C4-2B (cell line): ENCODE measurements at regions not wholly inside any gene's neighbourhood (a gene's known extent, or its start where the extent isn't known, plus 50 kb on each side); places are given as distances from the start of the nearest gene placed in this dataset.

Experiments
- ZFX ChIP-seq: fragments of 450-650 bp; IDR thresholded peaks from 2 replicates; pipeline ENCODE4 v1.6.1; 2017
- TF ChIP-seq, protein P1 (sequence below): fragments of 450-650 bp; conservative IDR thresholded peaks from 2 replicates; pipeline ENCODE4 v1.5.1; 2017; ENCODE audit warnings: mild to moderate bottlenecking

DNA sequence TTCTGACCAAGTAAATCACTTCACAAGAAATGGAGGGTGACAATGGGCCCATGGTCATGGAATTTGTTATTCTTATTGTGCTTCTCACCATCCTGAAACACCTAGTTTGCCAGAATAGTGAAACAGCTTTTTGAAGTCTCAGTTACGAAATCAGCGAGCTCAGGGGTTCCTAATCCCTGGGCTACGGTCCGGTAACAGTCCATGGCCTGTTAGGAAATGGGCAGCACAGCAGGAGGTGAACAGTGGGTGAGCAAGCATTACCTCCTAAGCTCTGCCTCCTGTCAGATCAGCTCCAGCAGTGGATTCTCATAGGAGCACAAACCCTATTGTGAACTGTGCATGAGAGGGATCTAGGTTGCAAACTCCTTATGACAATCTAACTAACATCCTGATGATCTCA, 1356.3 kb downstream of the KCNT2 start:
- TF ChIP-seq, protein P1, sequence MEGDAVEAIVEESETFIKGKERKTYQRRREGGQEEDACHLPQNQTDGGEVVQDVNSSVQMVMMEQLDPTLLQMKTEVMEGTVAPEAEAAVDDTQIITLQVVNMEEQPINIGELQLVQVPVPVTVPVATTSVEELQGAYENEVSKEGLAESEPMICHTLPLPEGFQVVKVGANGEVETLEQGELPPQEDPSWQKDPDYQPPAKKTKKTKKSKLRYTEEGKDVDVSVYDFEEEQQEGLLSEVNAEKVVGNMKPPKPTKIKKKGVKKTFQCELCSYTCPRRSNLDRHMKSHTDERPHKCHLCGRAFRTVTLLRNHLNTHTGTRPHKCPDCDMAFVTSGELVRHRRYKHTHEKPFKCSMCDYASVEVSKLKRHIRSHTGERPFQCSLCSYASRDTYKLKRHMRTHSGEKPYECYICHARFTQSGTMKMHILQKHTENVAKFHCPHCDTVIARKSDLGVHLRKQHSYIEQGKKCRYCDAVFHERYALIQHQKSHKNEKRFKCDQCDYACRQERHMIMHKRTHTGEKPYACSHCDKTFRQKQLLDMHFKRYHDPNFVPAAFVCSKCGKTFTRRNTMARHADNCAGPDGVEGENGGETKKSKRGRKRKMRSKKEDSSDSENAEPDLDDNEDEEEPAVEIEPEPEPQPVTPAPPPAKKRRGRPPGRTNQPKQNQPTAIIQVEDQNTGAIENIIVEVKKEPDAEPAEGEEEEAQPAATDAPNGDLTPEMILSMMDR, result no peak
- no peak for TF ChIP-seq ZFX
